ENCODE measurements at regions not wholly inside any gene's neighbourhood (a gene's known extent, or its start where the extent isn't known, plus 50 kb on each side); places are given as distances from the start of the nearest gene placed in this dataset.

DNA sequence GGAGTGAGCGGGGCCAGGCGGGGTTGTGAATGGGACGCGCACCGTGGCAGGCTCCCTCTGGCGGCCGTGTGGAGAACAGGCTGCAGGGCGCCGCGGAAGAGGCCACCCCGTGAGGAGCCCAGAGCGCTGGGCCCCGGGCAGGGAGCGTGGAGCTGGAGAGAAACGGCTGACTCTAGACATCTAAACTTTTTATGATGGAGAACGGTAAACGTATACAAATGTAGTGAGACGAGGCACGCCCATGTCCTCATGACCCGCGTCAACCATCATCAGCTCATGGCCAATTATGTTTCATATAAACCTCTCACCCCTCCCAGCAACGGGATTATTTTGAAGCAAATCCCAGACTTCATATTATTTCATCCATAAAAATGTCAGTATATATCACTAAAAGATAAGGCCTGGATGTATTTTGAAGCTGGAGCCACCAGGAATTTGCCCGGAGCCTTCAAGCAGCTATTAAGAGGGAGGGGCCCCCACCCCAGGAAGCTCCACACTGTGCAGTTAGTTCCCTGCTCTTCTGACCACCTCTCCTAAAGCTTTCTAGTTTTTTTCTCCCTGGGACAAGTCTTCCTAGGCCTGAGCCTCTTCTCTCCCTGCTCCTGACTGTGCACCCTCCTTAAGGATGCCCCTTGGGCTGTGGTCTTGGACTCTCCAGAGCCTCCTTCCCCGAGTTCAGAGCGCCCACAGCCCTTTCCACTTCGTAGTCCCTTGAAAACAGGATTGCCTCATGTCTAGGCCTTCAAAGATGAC, 149.5 kb downstream of the SMAD6 start (continued):
- TF ChIP-seq, protein P1, sequence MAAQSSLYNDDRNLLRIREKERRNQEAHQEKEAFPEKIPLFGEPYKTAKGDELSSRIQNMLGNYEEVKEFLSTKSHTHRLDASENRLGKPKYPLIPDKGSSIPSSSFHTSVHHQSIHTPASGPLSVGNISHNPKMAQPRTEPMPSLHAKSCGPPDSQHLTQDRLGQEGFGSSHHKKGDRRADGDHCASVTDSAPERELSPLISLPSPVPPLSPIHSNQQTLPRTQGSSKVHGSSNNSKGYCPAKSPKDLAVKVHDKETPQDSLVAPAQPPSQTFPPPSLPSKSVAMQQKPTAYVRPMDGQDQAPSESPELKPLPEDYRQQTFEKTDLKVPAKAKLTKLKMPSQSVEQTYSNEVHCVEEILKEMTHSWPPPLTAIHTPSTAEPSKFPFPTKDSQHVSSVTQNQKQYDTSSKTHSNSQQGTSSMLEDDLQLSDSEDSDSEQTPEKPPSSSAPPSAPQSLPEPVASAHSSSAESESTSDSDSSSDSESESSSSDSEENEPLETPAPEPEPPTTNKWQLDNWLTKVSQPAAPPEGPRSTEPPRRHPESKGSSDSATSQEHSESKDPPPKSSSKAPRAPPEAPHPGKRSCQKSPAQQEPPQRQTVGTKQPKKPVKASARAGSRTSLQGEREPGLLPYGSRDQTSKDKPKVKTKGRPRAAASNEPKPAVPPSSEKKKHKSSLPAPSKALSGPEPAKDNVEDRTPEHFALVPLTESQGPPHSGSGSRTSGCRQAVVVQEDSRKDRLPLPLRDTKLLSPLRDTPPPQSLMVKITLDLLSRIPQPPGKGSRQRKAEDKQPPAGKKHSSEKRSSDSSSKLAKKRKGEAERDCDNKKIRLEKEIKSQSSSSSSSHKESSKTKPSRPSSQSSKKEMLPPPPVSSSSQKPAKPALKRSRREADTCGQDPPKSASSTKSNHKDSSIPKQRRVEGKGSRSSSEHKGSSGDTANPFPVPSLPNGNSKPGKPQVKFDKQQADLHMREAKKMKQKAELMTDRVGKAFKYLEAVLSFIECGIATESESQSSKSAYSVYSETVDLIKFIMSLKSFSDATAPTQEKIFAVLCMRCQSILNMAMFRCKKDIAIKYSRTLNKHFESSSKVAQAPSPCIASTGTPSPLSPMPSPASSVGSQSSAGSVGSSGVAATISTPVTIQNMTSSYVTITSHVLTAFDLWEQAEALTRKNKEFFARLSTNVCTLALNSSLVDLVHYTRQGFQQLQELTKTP (IDR thresholded peaks at IDR 0.05; ENCODE audit: low read depth in 1 of 2, partially characterized antibody in 2 of 2): no peak
- TF ChIP-seq NR2C1 (IDR thresholded peaks at IDR 0.05) (no peak), NR2C1 (tag; IDR thresholded peaks at IDR 0.05) (no peak), ZNF778 (CRISPR knock-in tag; IDR thresholded peaks at IDR 0.05) (no peak), SRSF9 (IDR thresholded peaks at IDR 0.05; ENCODE audit: borderline replicate concordance, low read depth, low read length) (no peak), ARID1B (IDR thresholded peaks at IDR 0.05) (no peak), FUS (optimal IDR thresholded peaks at IDR 0.05; ENCODE audit: low read depth, low read length) (no peak), MBD1 (CRISPR knock-in tag; IDR thresholded peaks at IDR 0.05) (no peak), ZNF384 (IDR thresholded peaks at IDR 0.05; ENCODE audit: low read depth, low read length) (peak; percentile 38; the same call in 1 of the 2 replicates)
- TF ChIP-seq, protein P2, sequence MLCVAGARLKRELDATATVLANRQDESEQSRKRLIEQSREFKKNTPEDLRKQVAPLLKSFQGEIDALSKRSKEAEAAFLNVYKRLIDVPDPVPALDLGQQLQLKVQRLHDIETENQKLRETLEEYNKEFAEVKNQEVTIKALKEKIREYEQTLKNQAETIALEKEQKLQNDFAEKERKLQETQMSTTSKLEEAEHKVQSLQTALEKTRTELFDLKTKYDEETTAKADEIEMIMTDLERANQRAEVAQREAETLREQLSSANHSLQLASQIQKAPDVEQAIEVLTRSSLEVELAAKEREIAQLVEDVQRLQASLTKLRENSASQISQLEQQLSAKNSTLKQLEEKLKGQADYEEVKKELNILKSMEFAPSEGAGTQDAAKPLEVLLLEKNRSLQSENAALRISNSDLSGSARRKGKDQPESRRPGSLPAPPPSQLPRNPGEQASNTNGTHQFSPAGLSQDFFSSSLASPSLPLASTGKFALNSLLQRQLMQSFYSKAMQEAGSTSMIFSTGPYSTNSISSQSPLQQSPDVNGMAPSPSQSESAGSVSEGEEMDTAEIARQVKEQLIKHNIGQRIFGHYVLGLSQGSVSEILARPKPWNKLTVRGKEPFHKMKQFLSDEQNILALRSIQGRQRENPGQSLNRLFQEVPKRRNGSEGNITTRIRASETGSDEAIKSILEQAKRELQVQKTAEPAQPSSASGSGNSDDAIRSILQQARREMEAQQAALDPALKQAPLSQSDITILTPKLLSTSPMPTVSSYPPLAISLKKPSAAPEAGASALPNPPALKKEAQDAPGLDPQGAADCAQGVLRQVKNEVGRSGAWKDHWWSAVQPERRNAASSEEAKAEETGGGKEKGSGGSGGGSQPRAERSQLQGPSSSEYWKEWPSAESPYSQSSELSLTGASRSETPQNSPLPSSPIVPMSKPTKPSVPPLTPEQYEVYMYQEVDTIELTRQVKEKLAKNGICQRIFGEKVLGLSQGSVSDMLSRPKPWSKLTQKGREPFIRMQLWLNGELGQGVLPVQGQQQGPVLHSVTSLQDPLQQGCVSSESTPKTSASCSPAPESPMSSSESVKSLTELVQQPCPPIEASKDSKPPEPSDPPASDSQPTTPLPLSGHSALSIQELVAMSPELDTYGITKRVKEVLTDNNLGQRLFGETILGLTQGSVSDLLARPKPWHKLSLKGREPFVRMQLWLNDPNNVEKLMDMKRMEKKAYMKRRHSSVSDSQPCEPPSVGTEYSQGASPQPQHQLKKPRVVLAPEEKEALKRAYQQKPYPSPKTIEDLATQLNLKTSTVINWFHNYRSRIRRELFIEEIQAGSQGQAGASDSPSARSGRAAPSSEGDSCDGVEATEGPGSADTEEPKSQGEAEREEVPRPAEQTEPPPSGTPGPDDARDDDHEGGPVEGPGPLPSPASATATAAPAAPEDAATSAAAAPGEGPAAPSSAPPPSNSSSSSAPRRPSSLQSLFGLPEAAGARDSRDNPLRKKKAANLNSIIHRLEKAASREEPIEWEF (CRISPR knock-in tag; IDR thresholded peaks at IDR 0.05): no peak
- TF ChIP-seq, protein P3, sequence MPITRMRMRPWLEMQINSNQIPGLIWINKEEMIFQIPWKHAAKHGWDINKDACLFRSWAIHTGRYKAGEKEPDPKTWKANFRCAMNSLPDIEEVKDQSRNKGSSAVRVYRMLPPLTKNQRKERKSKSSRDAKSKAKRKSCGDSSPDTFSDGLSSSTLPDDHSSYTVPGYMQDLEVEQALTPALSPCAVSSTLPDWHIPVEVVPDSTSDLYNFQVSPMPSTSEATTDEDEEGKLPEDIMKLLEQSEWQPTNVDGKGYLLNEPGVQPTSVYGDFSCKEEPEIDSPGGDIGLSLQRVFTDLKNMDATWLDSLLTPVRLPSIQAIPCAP (CRISPR knock-in tag; IDR thresholded peaks at IDR 0.05; ENCODE audit: borderline replicate concordance): no peak
